ENCODE measurements at regions not wholly inside any gene's neighbourhood (a gene's known extent, or its start where the extent isn't known, plus 50 kb on each side); places are given as distances from the start of the nearest gene placed in this dataset.
A peak's percentile ranks its signal among the peaks of the same experiment; 100 is the strongest.

DNA sequence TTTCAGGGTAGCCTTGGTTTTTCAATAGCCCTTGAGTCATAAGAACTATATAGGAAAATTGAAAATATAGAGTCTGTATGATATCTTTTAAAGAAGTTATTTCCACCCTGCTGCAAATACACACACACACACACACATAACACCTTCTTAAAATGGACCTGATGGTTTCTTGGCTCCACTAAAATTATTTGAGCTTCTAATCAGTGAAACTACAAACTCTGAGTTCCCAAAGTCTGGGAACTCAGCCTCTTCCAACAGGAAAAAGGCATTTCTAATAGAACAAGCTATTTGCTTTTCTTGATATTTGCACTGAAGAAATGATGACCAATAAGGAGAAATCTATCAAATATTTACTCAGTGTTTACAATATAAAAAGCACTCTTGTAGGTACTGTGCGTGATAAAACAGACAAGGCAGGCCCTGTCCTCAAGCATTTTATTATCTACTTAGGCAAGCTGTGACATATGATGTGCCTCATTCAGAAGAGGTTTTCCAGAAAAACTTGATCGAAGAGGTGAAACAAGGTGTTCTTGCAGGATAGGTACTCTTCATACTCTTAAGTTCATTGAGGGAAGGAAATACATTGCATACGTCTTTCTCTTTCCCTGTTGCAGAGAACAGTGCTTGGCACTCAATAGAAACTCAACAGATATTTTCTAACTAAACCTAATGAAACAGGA lies 88.6 kb downstream of the MGST1 start:
- FAIRE-seq = no peak
- Histone ChIP-seq H3K9me3 (ENCODE audit: control insufficient read depth in 2 of 3, insufficient read depth in 1 of 3, low read length in 3 of 3) (no peaks in the 10 kb centered on the region), H3K36me3 (ENCODE audit: control insufficient read depth in 2 of 3, insufficient read depth in 3 of 3, low read length in 3 of 3) (no peaks in the 10 kb centered on the region), H3K27me3 (ENCODE audit: control insufficient read depth, insufficient read depth, low read length) (no peaks in the 10 kb centered on the region), H3K27ac (ENCODE audit: low read depth in 2 of 2, low read length in 2 of 2) (no peak overlapping the region), H3K4me1 (ENCODE audit: control insufficient read depth in 2 of 3, insufficient read depth in 2 of 3, low read depth in 1 of 3, low read length in 3 of 3) (no peaks in the 10 kb centered on the region), H3K4me3 (ENCODE audit: low read length in 3 of 3) (no peak overlapping the region), H3K9ac (ENCODE audit: low read length in 3 of 3) (no peak overlapping the region)
- DNase-seq = no peak
- intact Hi-C loops (cut with DNase I) = no loop called here
- TF ChIP-seq, protein P1, sequence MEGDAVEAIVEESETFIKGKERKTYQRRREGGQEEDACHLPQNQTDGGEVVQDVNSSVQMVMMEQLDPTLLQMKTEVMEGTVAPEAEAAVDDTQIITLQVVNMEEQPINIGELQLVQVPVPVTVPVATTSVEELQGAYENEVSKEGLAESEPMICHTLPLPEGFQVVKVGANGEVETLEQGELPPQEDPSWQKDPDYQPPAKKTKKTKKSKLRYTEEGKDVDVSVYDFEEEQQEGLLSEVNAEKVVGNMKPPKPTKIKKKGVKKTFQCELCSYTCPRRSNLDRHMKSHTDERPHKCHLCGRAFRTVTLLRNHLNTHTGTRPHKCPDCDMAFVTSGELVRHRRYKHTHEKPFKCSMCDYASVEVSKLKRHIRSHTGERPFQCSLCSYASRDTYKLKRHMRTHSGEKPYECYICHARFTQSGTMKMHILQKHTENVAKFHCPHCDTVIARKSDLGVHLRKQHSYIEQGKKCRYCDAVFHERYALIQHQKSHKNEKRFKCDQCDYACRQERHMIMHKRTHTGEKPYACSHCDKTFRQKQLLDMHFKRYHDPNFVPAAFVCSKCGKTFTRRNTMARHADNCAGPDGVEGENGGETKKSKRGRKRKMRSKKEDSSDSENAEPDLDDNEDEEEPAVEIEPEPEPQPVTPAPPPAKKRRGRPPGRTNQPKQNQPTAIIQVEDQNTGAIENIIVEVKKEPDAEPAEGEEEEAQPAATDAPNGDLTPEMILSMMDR (IDR thresholded peaks at IDR 0.05; ENCODE audit: borderline replicate concordance, extremely low read depth, insufficient read depth) = no peak

GRCh38 chr12:16437281-16437816 lies 89.9 kb downstream of the MGST1 start:
- DNase-seq (peak in 2 of 5 donors; percentile 0 to 2), FAIRE-seq (no peak)
- no peaks in the 10 kb centered on the region for H3K27me3 ChIP-seq (ENCODE audit: control insufficient read depth, insufficient read depth, low read length)
- TF ChIP-seq, protein P1 (IDR thresholded peaks at IDR 0.05; ENCODE audit: borderline replicate concordance, extremely low read depth, insufficient read depth) = no peak
- no peaks in the 10 kb centered on the region for H3K36me3 ChIP-seq (ENCODE audit: control insufficient read depth in 2 of 3, insufficient read depth in 3 of 3, low read length in 3 of 3)
- no peaks in the 10 kb centered on the region for H3K9me3 ChIP-seq (ENCODE audit: control insufficient read depth in 2 of 3, insufficient read depth in 1 of 3, low read length in 3 of 3)
- no peaks in the 10 kb centered on the region for H3K4me1 ChIP-seq (ENCODE audit: control insufficient read depth in 2 of 3, insufficient read depth in 2 of 3, low read depth in 1 of 3, low read length in 3 of 3)
- H3K27ac ChIP-seq (ENCODE audit: low read depth in 2 of 2, low read length in 2 of 2) = no peak overlapping the region
- intact Hi-C loops (cut with DNase I) = no loop called here
- no peak overlapping the region for H3K9ac ChIP-seq (ENCODE audit: low read length in 3 of 3)
- no peak overlapping the region for H3K4me3 ChIP-seq (ENCODE audit: low read length in 3 of 3)

GRCh38 chr12:16437926-16438325 lies 90.5 kb downstream of the MGST1 start:
- TF ChIP-seq, protein P1 (IDR thresholded peaks at IDR 0.05; ENCODE audit: borderline replicate concordance, extremely low read depth, insufficient read depth) = no peak
- H3K27ac ChIP-seq (ENCODE audit: low read depth in 2 of 2, low read length in 2 of 2) = no peak overlapping the region
- no peak for FAIRE-seq
- no peak overlapping the region for H3K4me3 ChIP-seq (ENCODE audit: low read length in 3 of 3)
- H3K4me1 ChIP-seq (ENCODE audit: control insufficient read depth in 2 of 3, insufficient read depth in 2 of 3, low read depth in 1 of 3, low read length in 3 of 3) = no peaks in the 10 kb centered on the region
- H3K27me3 ChIP-seq (ENCODE audit: control insufficient read depth, insufficient read depth, low read length) = no peaks in the 10 kb centered on the region
- no peak for DNase-seq
- H3K36me3 ChIP-seq (ENCODE audit: control insufficient read depth in 2 of 3, insufficient read depth in 3 of 3, low read length in 3 of 3) = no peaks in the 10 kb centered on the region
- intact Hi-C loops (cut with DNase I) = no loop called here
- H3K9me3 ChIP-seq (ENCODE audit: control insufficient read depth in 2 of 3, insufficient read depth in 1 of 3, low read length in 3 of 3) = no peaks in the 10 kb centered on the region
- H3K9ac ChIP-seq (ENCODE audit: low read length in 3 of 3) = no peak overlapping the region

Data from kidney (tissue), 13 donors.